ELR (cell line): ENCODE measurements at regions not wholly inside any gene's neighbourhood (a gene's known extent, or its start where the extent isn't known, plus 50 kb on each side); places are given as distances from the start of the nearest gene placed in this dataset.
"Not testable (repeated sequence)": the region's sequence is repeated elsewhere in the genome, so short reads cannot be mapped to it uniquely, and the experiment has no call there.

ENCODE experiments used
- DNase-seq: peaks from one replicate; pipeline ENCODE4 v3.0.0-alpha.2; 2015; ENCODE audit warnings: low read depth

DNA sequence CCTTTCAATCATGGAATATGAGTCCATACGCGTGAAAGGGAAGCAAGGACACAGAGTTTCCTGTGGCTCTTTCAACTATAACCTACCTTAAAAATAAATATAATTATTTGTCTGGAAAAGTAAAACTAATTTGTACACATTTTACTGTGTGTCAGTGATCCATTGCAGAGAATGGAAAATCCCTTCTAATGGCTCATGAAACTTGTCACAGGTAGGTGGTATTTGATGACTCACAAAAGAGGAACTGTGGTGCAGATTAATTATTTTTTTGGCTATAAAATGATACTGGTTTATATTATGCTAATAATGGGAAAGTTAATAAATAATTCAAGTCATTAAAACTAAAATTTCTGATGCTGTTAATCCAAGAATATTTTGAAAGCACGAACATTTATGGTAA lies 792.2 kb downstream of the METTL15 start:
- DNase-seq: no peak

DNA sequence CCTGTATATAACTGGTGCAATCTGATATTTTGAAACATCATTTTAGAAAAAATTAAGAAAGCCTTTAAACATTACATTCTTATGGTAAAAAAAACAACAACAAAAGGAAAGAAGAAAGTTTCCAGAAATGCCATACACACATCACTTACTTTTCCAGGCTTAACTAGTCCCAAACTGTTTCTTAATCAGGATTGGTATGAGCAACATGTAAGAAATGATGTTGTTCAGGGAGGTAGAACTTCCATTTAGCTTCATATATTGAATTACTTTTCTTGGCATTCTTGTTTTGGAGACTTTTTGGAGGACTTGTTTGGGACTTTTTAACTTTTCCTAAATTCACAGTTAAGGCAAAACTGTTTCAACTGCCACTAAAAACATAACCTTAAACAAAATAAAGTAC lies 791.5 kb downstream of the METTL15 start:
- DNase-seq: no peak

DNA sequence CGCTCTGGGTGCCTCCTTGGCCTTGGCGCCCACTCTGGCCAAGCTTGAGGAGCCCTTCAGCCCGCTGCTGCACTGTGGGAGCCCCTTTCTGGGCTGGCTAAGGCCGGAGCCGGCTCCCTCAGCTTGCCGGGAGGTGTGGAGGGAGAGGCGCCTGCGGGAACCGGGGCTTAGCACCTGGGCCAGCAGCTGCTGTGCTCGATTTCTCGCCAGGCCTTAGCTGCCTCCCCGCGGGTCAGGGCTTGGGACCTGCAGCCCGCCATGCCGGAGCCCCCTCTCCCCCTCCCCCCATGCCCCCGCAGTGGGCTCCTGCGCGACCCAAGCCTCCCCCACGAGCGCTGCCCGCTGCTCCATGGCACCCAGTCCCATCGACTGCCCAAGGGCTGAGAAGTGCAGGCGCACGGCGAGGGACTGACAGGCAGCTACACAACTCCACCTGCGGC lies 782.4 kb downstream of the METTL15 start:
- DNase-seq: not testable (repeated sequence)

DNA sequence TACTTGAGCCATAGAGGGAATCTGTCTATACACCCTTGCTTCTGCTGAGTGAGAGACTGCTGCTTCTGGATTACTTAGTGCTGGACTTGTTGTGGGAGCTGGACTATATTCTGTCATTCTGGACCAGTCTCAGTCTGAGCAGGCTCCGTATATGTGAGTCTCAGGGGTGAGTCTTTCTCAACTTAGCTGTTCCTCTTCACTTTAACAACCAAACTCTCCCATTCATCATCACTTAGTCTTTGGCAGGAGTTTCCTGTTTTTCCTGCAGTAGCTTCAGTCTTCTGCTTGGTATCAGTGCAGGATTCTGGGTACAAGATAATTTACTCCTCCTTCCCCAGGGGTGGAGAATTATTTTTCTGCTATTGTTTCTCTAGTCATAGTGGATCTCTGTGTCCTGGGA lies 779.5 kb downstream of the METTL15 start:
- DNase-seq: no peak

DNA sequence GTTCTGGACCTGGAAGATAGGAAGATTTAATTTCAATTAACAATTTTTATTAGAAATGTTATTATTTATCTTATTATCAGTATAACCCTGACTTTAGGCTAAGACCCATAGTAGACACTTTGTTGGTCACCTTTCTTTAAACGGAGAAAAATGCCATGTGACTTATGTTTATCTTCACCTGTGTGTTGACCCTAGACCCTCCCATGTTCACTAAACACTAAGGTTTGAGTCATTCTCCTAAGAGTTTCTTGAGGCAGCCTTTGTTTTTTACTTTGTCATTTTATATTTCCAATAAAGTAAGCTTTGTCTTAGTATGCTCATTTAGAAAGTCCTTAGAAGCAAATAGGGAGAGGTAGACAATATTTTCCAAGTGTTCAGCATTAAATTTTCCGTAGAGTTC lies 771.7 kb downstream of the METTL15 start:
- DNase-seq: no peak

DNA sequence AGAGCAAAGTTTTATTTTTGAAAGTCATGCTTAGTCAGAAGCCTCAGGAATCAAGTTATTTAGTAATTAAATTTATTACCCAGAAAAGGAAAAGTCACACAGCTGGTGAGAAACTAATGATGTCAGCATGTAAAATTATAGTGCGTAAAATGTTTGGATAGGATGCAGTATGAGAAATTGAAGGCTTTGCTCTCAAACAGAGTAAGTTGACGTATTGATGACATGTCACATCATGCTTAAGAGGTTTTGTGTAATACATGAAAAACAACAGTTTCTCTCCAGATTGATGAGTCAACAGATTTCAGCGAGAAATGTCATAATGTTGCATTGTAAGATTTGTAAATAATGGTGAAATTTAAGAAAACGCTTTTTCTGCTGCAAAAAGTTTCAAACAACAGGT lies 769.8 kb downstream of the METTL15 start:
- no peak for DNase-seq

DNA sequence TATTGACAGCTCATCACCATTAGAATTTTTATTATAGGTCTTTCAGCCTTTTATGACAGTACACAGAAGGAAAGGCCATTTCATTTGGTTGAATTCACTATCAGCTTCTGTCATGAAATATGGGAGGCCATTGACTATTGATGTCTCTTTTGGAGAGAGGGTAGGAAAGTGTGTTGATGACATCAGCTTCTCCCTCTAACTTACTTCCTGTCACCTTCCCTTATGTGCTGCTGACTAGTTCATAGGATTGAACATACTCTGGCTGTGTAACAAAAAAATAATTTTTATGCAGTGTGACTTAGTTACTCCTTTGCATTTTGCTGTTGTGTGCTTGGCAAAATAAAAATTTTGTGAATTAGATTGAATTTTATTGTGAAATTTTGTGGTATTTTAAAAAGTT lies 769.2 kb downstream of the METTL15 start:
- DNase-seq: peak; percentile 45

DNA sequence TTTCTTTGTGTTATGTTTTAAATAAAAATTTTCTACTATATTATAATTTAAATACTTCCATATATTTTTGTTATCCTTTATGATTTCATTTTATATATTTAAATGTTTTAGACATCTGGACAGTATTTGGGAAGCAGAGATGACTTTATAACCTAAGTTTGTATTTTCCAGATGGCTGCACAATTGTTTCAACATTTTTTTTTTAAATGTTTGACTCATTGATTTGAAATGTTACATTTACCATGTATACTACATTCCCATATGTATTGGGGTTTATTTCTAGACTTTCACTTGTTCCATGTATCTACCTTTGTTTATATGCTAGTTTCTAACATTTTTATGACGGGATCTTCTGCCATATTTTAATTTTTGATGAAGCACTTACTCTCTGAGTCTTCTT lies 766.5 kb downstream of the METTL15 start:
- peak; percentile 10 for DNase-seq

DNA sequence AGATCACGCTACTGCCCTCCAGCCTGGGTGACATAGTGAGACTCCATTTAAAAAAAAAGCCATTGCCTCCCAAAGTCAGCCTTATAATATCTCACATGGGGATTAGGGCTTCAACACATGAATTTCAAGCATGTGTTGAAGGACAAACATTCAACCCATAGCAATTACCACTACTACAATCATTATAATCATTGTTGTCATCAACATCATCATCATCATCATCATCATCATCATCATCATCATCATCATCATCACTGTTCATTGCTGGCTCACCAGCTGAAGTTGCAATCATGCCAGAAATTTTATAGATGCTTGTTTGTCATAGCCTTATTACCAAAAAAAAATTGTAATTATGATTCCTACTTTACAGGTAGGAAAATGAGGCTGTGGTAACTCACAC lies 762.9 kb downstream of the METTL15 start:
- DNase-seq: no peak

DNA sequence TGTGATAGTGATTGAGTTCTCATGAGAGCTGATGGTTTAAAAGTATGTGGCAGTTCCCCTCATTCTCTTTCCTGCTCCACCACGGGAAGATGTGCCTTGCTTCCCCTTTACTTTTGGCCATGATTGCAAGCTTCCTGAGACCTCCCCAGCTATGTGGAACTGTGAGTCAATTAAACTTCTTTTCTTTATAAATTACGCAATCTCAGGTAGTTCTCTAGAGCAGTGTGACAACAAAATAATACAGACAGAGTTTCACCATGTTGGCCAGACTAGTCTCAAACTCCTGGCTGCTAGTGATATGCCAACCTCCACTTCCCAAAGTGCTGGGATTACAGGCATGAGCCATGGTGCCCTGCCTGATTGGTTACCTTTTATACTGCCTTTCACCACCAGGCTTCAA lies 755.2 kb downstream of the METTL15 start:
- no peak for DNase-seq

DNA sequence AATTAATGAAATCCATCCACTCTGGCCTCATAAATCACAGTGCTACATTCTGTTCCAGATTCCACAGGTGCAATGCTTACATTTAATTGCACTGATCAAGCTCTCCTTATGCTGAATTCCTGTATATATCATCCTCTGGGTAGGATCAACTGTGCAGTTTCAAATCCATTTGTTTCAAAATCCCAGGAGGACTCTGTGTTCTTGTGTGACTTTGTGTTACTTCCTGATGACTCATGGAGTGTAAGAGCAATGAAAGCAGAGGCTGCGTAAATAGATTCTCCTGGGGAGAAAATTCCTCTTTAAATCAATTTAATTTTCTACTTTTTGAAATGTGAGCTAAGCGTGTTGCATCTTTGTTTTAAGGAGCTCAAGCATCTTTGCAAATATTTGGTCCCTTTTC lies 752.7 kb downstream of the METTL15 start:
- DNase-seq: peak; percentile 66

DNA sequence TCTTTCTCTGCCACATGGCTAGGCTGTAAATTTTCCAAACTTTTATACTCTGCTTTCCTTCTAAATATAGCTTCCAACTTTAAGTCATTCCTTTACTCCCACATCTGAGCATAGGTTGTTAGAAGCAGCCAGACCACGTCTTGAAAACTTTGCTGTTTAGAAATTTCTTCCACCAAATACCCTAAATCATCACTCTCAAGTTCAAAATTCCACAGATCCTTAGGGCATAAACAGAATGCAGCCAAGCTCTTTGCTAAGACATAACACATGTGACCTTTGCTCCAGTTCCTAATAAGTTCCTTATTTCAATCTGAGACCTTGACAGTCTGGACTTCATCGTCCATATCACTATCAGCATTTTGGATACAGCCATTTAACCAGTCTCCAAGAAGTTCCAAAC lies 749.9 kb downstream of the METTL15 start:
- no peak for DNase-seq

DNA sequence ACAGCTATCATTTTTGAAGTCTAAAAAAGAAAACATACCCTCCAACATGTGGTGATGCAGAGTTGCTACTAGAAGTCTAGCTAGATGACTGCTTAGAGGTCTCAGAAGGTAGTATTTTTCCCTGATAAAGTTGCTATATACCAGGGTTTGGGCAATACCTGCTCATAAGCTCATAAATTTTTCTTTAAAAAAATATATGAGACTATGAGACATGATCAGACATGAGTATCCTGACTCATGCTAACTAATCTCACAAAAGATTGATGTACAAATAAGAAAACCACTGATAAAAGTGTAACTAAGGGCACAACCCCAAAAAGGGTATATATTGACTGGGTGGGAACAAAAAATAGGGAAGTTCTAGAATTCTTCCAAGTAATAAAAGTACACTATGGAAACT lies 740.9 kb downstream of the METTL15 start:
- DNase-seq: no peak

DNA sequence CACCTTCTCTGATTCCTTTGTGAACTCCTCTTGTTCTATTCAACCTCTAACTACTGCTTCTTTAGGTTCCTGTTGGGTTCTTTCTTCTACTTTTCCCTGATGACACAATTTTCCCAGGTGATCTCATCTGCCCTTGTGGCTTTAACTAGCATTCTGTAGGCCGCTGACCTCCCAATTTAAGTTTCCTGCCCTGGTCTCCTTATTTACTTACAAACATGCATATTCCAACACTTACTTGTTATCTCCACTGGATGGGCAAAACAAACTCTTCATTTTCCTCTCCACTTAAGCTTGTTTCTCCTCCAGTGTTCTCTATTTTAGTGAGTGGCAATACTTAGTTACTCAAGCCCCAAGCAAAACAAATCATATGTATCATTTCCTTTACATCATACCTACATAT lies 734.5 kb downstream of the METTL15 start:
- peak; percentile 46 for DNase-seq

DNA sequence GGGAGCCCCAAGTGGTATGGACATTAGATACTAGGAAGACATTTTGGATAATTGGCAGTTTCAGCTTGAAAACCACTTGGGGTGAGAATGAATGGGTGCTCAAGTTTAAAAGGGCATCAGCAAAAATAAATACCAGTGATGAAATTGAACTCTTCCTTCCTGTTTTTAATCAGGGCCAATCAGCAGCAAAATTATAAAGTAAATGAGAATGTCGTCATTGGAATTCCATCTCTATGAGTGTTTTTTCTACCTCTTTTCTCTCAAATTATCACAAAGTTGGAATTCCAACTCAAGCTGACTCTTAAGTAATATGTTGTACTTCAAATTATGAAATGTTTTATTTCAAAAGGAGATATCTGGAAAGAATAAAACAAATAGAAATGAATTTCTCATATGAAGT lies 730.6 kb downstream of the METTL15 start:
- peak; percentile 80 for DNase-seq

DNA sequence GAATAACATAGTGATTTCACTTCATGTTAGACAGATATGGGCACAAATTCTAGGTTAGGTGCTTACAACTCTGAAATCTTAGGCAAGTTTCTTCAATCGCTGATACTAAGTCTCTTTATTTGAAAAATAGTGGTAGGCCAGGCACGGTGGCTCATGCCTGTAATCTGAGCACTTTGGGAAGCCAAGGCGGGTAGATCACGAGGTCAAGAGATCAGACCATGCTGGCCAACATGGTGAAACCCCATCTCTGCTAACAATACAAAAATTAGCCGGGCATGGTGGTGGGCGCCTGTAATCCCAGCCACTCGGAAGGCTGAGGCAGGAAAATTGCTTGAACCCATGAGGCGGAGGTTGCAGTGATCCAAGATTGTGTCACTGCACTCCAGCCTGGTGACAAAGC lies 729.4 kb downstream of the METTL15 start:
- no peak for DNase-seq

DNA sequence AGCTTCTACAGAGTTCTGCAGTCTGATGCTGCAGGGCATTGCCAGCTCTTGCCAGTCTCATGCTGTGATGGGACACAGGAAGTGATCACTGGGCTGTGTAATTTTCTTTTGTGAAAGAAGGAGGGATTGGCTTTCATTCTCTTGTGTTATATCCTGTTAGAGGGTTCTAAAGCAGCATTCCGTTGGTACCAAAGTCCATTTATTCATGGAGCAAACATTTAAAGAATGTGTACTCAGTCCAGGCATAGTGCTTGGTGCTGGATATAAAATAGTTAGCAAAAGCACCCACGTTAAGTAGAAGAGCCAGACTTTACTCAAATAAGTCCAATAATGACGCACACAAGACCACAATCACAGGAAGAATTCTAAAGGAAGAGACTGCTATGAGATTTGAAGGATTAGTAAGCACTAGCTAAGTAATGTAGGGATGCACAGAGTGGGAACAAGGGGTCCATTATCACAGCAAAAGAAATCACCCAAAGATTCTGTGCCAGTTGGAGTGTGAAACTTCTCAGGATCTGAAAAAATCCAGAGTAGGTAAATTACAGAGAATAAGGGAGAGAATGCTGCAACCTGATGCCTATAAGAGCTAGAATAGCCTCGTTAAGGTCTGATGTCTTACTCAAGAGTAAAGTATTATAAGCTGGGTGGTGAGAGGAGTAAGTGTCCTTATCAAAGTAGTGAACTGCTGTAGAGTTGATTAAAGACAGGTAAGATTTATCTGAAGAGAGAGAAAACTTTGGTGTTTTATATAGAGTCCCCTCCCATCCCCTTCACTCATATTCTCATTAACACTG lies 728.3 kb downstream of the METTL15 start:
- DNase-seq: peak; percentile 99

DNA sequence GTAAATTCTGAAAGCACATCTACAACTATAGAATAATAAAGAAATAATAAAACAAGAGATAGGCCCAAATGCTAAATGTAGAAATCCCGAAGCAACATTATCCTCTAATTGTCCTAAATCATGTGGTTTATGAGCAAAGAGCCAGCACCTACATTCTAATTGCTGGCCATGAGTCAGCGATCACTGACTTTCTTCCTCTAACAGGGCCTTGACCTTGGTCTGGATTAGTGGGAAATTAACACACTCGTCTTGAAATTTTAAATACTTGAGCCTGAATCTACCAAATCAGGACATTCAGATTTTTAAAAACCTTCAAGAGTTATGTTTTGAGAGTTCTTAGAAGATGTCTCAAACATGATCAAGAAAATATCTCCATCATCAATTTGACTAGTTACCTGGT lies 727.6 kb downstream of the METTL15 start:
- peak; percentile 76 for DNase-seq

DNA sequence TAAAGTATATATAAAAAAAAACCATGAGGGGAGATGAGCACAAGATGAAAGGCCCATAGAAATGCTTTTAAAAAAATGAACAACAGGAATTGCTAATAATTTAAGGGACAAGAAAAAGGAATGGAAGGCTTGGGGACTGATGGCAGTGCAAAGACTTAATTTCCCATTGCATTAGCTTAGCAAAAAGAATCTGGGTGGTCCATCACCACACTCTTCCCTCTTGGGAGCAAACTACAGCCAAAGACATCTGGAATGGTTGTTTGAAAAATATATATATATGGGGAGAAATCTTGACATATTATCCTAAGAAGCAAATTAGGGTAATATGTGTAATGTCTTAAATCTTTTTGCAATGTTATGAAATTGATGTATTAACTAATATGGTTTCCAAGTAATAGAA lies 727.1 kb downstream of the METTL15 start:
- DNase-seq: peak; percentile 19

DNA sequence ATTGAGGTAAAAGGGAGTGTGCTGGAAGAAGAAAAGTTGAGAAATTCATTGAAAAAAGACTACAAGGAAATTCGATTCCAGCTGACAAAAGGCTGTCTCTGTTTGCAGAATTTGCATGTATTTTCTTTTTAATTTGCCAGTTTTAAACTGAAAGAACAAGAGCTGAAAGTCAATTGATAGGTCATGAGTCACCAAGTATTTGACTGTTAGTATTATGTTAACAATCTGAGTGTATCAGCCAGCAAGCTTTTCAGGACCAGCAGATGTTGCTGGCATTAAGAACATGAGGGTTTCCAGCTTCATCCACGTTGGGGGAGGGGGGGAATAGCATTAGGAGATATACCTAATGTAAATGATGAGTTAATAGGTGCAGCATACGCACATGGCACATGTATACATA lies 726.7 kb downstream of the METTL15 start:
- DNase-seq: peak; percentile 97

DNA sequence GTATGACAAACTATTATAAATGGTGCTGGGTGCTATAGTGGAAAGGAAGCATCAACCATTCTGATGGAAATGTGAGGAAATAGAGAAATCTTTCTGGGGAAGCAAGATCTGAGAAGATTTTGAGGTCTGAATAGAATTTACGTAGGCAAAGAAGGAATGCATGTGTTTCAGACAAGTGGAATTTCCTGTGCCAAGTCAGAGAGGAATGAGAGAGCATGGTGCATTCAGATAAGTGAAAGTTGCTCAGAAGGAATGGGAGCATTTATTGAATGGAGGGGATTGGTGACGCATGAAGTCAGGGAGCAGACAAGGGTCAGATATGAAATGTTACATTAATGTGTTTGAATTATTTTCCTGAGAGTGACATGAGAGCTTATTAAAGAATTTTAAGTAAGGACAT lies 725.5 kb downstream of the METTL15 start:
- peak; percentile 99 for DNase-seq

DNA sequence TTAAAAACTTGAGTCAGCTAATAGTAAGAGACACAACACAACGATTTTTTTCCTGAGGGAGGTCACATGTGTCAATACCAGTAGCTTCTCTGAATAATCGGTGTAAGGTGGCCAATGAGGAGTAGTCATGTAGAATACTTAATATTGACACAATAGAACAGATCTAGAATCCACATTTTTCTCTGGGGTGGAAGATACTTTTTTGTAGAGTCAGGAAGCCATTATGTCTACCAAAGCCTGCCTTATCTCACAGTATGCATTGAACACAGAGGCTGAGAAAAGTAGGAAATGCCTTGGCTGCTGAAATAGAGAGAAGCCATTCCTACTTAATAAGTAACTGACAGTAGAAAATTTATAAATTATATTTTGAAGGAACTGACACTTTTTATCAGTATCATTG lies 725.0 kb downstream of the METTL15 start:
- no peak for DNase-seq

DNA sequence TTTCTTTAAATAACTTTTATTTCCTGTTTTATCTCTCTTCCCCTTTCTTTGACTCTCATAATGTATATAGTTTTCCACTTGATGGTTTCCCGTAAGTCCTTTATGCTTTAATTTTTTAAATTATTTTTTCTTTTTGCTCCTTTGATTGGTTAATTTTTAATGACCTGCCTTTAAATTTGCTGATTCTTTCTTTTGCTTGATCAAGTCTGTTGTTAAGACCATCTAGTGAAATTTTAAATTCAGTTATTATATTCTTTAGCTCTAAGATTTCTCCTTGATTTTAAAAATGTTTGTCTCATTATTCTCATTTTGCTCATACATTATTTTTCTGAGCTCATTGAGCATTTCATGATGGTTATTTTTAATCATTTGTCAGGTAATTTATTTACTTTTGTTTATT lies 718.6 kb downstream of the METTL15 start:
- no peak for DNase-seq

DNA sequence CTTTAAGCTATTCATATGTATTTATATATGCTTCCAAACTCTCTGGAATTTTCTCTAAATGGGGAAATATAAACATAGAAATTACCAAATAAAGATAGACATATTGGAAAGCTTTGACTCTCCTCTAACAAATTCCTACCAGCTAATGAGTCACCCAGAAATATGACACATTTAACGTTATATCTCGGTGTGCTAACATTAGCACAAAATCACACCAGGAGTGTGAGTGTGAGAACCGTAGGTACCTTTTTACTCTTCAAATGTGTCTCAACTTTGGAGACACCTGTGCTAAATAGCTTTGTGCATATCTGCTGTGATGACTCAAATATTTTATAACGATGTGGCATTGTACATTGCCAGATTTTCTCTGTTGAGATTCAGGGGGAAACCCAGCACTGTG lies 714.4 kb downstream of the METTL15 start:
- DNase-seq: peak; percentile 40
